MM.1S (cell line): ENCODE measurements at regions not wholly inside any gene's neighbourhood (a gene's known extent, or its start where the extent isn't known, plus 50 kb on each side); places are given as distances from the start of the nearest gene placed in this dataset.
A peak's percentile ranks its signal among the peaks of the same experiment; 100 is the strongest.

Experiments used
- DNase-seq: peaks from one replicate; pipeline ENCODE4 v3.0.0-alpha.2; 2015
- H2AFZ ChIP-seq: fragments of 300-600 bp; sonication (generic); 2 replicates; pipeline ENCODE4 v1.6.0; 2016; ENCODE audit warnings: antibody characterized with exemption, low read length
- H3F3A ChIP-seq: fragments of 300-600 bp; sonication (generic); 2 replicates; pipeline ENCODE4 v1.6.1; 2016; ENCODE audit warnings: mild to moderate bottlenecking, antibody characterized with exemption, low read length, moderate library complexity, mixed read lengths; ENCODE audit not compliant: insufficient read depth
- H3K27ac ChIP-seq: fragments of 300-600 bp; sonication (generic); 2 replicates; pipeline ENCODE4 v1.5.1; 2016; ENCODE audit warnings: mild to moderate bottlenecking, low read length
- H3K27me3 ChIP-seq: fragments of 300-600 bp; sonication (generic); replicated peaks from 2 replicates; pipeline ENCODE4 v1.6.0; 2016; ENCODE audit warnings: low read length; ENCODE audit not compliant: insufficient read depth
- H3K36me3 ChIP-seq: fragments of 300-600 bp; sonication (generic); replicated peaks from 2 replicates; pipeline ENCODE4 v1.6.1; 2016; ENCODE audit warnings: mild to moderate bottlenecking, low read length, mixed read lengths; ENCODE audit not compliant: insufficient read depth
- H3K4me1 ChIP-seq: fragments of 300-600 bp; sonication (generic); 2 replicates; pipeline ENCODE4 v1.6.1; 2016; ENCODE audit warnings: low read length, mixed read lengths
- H3K4me2 ChIP-seq: fragments of 300-600 bp; sonication (generic); 2 replicates; pipeline ENCODE4 v1.6.0; 2016; ENCODE audit warnings: low read depth, low read length
- H3K4me3 ChIP-seq: fragments of 300-600 bp; sonication (generic); 2 replicates; pipeline ENCODE4 v1.5.1; 2016; ENCODE audit warnings: low read length, mixed read lengths
- H3K79me2 ChIP-seq: fragments of 300-600 bp; sonication (generic); 2 replicates; pipeline ENCODE4 v1.6.1; 2016; ENCODE audit warnings: mixed run types, low read length, mixed read lengths
- H3K9ac ChIP-seq: fragments of 300-600 bp; sonication (generic); 2 replicates; pipeline ENCODE4 v1.6.1; 2016; ENCODE audit warnings: low read length, mixed read lengths
- H3K9me2 ChIP-seq: fragments of 300-600 bp; sonication (generic); replicated peaks from 2 replicates; pipeline ENCODE4 v1.6.1; 2016; ENCODE audit warnings: mild to moderate bottlenecking, low read length, mixed read lengths; ENCODE audit not compliant: insufficient read depth
- H3K9me3 ChIP-seq: fragments of 300-600 bp; sonication (generic); replicated peaks from 2 replicates; pipeline ENCODE4 v1.6.1; 2016; ENCODE audit warnings: mild to moderate bottlenecking, low read length, mixed read lengths; ENCODE audit not compliant: insufficient read depth
- H4K20me1 ChIP-seq: fragments of 300-600 bp; sonication (generic); 2 replicates; pipeline ENCODE4 v1.6.1; 2016; ENCODE audit warnings: mild to moderate bottlenecking, low read length, moderate library complexity, mixed read lengths; ENCODE audit not compliant: insufficient read depth
- CTCF ChIP-seq: fragments of 300-600 bp; sonication (generic); IDR thresholded peaks from 2 replicates; pipeline ENCODE4 v1.5.1; 2016; ENCODE audit warnings: antibody characterized with exemption, low read length, mixed read lengths
- EZH2 ChIP-seq: fragments of 300-600 bp; sonication (generic); optimal IDR thresholded peaks from 2 replicates; pipeline ENCODE3; 2017; ENCODE audit warnings: low read depth, mild to moderate bottlenecking, antibody characterized with exemption, low read length, mixed read lengths
- EZH2phosphoT487 ChIP-seq: fragments of 300-600 bp; sonication (generic); IDR thresholded peaks from 2 replicates; pipeline ENCODE4 v1.6.1; 2018; ENCODE audit warnings: antibody characterized with exemption, low read length

GRCh38 chr2:49278561-49278960, 124.2 kb upstream of the FSHR start:
- Histone ChIP-seq H3K9me2 (no peaks in the 10 kb centered on the region; the same call in 1 of the 2 replicates), H3K27ac (no peak overlapping the region), H4K20me1 (no peaks in the 10 kb centered on the region), H3K79me2 (no peaks in the 10 kb centered on the region), H3K9ac (no peak overlapping the region), H3K9me3 (no peaks in the 10 kb centered on the region), H2AFZ (no peak overlapping the region), H3F3A (no peaks in the 10 kb centered on the region), H3K4me2 (no peak overlapping the region), H3K4me1 (no peaks in the 10 kb centered on the region), H3K4me3 (no peak overlapping the region), H3K36me3 (no peaks in the 10 kb centered on the region), H3K27me3 (no peaks in the 10 kb centered on the region)
- TF ChIP-seq EZH2 (no peak), CTCF (no peak), EZH2phosphoT487 (no peak)
- no peak for DNase-seq

DNA sequence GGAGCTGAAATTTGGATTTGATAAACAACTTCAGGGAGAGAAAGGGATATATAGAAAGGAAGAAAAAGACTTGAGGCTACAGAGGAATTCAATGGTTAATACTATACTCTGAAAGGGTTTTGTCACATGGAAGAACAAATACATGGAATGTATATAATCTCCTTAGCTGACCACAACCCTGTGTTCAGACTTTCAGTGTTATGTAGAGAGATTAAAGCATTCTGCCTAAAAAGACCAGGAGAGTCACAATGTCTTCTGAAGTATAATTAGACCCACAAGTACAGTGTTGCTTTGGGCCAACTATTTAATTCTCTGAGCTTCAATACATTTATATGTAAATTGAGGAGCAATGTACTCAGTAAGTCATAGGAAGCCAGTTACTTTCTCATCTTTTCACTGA, 123.8 kb upstream of the FSHR start:
- peak; percentile 2 for DNase-seq
- Histone ChIP-seq H3K79me2 (no peaks in the 10 kb centered on the region), H3K4me3 (no peak overlapping the region), H3K4me1 (no peaks in the 10 kb centered on the region), H3K36me3 (no peaks in the 10 kb centered on the region), H3K9me3 (no peaks in the 10 kb centered on the region), H4K20me1 (no peaks in the 10 kb centered on the region), H3F3A (no peaks in the 10 kb centered on the region), H3K4me2 (no peak overlapping the region), H3K9ac (no peak overlapping the region), H3K9me2 (no peaks in the 10 kb centered on the region; the same call in 1 of the 2 replicates), H3K27ac (no peak overlapping the region), H2AFZ (no peak overlapping the region), H3K27me3 (no peaks in the 10 kb centered on the region)
- TF ChIP-seq CTCF = no peak
- no peak for TF ChIP-seq EZH2phosphoT487
- TF ChIP-seq EZH2 = no peak

DNA sequence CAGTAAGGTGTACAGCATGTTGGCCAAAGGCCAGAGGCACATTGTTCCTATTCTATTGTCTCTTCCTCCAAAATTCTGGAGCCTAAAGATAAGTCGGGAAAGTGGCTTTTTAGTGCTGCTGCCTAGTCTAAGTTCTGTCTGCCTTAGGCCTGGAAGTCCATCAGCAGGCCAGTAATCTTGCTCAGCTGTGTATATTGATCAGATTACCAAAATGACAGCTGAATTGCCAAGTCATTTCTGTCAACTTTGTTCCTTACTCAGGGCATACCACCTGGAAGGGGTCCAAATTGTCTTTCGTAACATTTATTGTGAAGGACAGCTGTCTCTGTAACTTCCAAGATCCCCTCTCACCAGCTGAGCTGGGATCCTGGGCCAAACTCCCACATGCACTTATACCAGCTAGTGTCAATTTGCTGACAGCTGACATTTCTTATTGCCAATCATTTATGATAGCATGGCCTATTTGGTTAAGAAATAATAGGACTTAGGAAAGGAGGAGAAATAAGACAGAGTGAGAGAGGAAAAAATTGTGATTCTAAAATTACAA, 116.8 kb upstream of the FSHR start:
- TF ChIP-seq EZH2 (no peak), EZH2phosphoT487 (no peak), CTCF (no peak)
- Histone ChIP-seq H3F3A (no peaks in the 10 kb centered on the region), H3K9ac (no peak overlapping the region), H4K20me1 (no peaks in the 10 kb centered on the region), H3K4me3 (no peak overlapping the region), H3K9me3 (no peaks in the 10 kb centered on the region), H3K36me3 (no peaks in the 10 kb centered on the region), H3K4me2 (no peak overlapping the region), H3K27me3 (no peaks in the 10 kb centered on the region), H3K9me2 (no peaks in the 10 kb centered on the region; the same call in 1 of the 2 replicates), H3K27ac (no peak overlapping the region), H2AFZ (no peak overlapping the region), H3K4me1 (no peaks in the 10 kb centered on the region), H3K79me2 (no peaks in the 10 kb centered on the region)
- DNase-seq = no peak
